RWPE2 (cell line): ENCODE measurements at regions not wholly inside any gene's neighbourhood (a gene's known extent, or its start where the extent isn't known, plus 50 kb on each side); places are given as distances from the start of the nearest gene placed in this dataset.

ENCODE experiments used
- ATAC-seq: fragments of 200-7000 bp; cut with Tn5 transposase; 3 replicates; pipeline ENCODE4 v1.9.1; 2021; ENCODE audit warnings: low read depth
- DNase-seq: peaks from one replicate; pipeline ENCODE4 v3.0.0-alpha.2; 2020; ENCODE audit warnings: low spot score
- H3K27ac ChIP-seq: fragments of 450-650 bp; 2 replicates; pipeline ENCODE4 v1.5.1; 2017; ENCODE audit warnings: mild to moderate bottlenecking; ENCODE audit not compliant: poor library complexity, severe bottlenecking
- H3K27me3 ChIP-seq: fragments of 250-450 bp; sonication (Bioruptor Pico); 2 replicates; pipeline ENCODE4 v1.5.1; 2021; ENCODE audit warnings: mild to moderate bottlenecking, moderate library complexity; ENCODE audit not compliant: insufficient read depth, poor library complexity, severe bottlenecking
- H3K36me3 ChIP-seq: fragments of 250-450 bp; sonication (Bioruptor Pico); 2 replicates; pipeline ENCODE4 v1.5.1; 2020; ENCODE audit warnings: low read depth, mild to moderate bottlenecking, moderate library complexity
- H3K4me1 ChIP-seq: fragments of 250-450 bp; sonication (Bioruptor Pico); 2 replicates; pipeline ENCODE4 v1.5.1; 2021; ENCODE audit warnings: mild to moderate bottlenecking, moderate library complexity; ENCODE audit not compliant: insufficient read depth, poor library complexity, severe bottlenecking
- H3K4me3 ChIP-seq: fragments of 250-450 bp; sonication (Bioruptor Pico); 2 replicates; pipeline ENCODE4 v1.5.1; 2021; ENCODE audit warnings: mild to moderate bottlenecking, moderate library complexity; ENCODE audit not compliant: severe bottlenecking
- H3K9me3 ChIP-seq: fragments of 250-450 bp; sonication (Bioruptor Pico); 2 replicates; pipeline ENCODE4 v1.5.1; 2021; ENCODE audit warnings: mild to moderate bottlenecking, moderate library complexity; ENCODE audit not compliant: severe bottlenecking
- CTCF ChIP-seq: fragments of 450-650 bp; IDR thresholded peaks from one replicate; pipeline ENCODE4 v1.5.1; 2017; ENCODE audit warnings: mild to moderate bottlenecking, moderate library complexity; ENCODE audit not compliant: poor library complexity, severe bottlenecking

- TF ChIP-seq CTCF = no peak
- peak overlapping the region; percentile 76 for H3K27ac ChIP-seq
- DNase-seq = no peak
Measured at GRCh38 chr20:22862671-22863230, 172.4 kb upstream of the SSTR4 start.

GRCh38 chr20:22863826-22864225 lies 171.3 kb upstream of the SSTR4 start:
- Histone ChIP-seq H3K4me1 (peaks cover 15% of the 10 kb centered on the region), H3K36me3 (no peaks in the 10 kb centered on the region), H3K27ac (no peak overlapping the region), H3K27me3 (no peaks in the 10 kb centered on the region), H3K9me3 (no peaks in the 10 kb centered on the region), H3K4me3 (no peak overlapping the region)
- no peak for TF ChIP-seq CTCF
- ATAC-seq = no peak
- DNase-seq = no peak

More at GRCh38 chr20:22862671-22863230, 172.4 kb upstream of the SSTR4 start:
- Histone ChIP-seq H3K4me3 (no peak overlapping the region), H3K27me3 (no peaks in the 10 kb centered on the region), H3K4me1 (peaks cover 15% of the 10 kb centered on the region), H3K36me3 (no peaks in the 10 kb centered on the region), H3K9me3 (no peaks in the 10 kb centered on the region)
- no peak for ATAC-seq

GRCh38 chr20:22866812-22867341 lies 168.2 kb upstream of the SSTR4 start:
- Histone ChIP-seq H3K4me3 (no peak overlapping the region), H3K36me3 (no peaks in the 10 kb centered on the region), H3K9me3 (no peaks in the 10 kb centered on the region), H3K27ac (no peak overlapping the region), H3K4me1 (peaks cover 7% of the 10 kb centered on the region), H3K27me3 (no peaks in the 10 kb centered on the region)
- ATAC-seq (no peak), DNase-seq (no peak)
- TF ChIP-seq CTCF = no peak

- no peak overlapping the region for H3K27ac ChIP-seq
- H3K36me3 ChIP-seq = no peaks in the 10 kb centered on the region
- no peaks in the 10 kb centered on the region for H3K27me3 ChIP-seq
- no peaks in the 10 kb centered on the region for H3K4me1 ChIP-seq
- no peak for TF ChIP-seq CTCF
- DNase-seq (no peak), ATAC-seq (no peak)
- H3K9me3 ChIP-seq = no peaks in the 10 kb centered on the region
- H3K4me3 ChIP-seq = no peak overlapping the region
Measured at GRCh38 chr20:22878166-22878565, 156.9 kb upstream of the SSTR4 start.

GRCh38 chr20:22880277-22880676 lies 154.8 kb upstream of the SSTR4 start:
- DNase-seq (no peak), ATAC-seq (no peak)
- Histone ChIP-seq H3K4me1 (no peaks in the 10 kb centered on the region), H3K27ac (no peak overlapping the region), H3K4me3 (no peak overlapping the region), H3K9me3 (no peaks in the 10 kb centered on the region), H3K27me3 (no peaks in the 10 kb centered on the region), H3K36me3 (no peaks in the 10 kb centered on the region)
- no peak for TF ChIP-seq CTCF
